A673 (cell line): ENCODE measurements at regions not wholly inside any gene's neighbourhood (a gene's known extent, or its start where the extent isn't known, plus 50 kb on each side); places are given as distances from the start of the nearest gene placed in this dataset.

Source experiments
- CTCF ChIP-seq: fragments of 300-800, 200-600 bp; sonication (generic); conservative IDR thresholded peaks from 2 replicates; pipeline ENCODE4 v1.5.1; 2017; ENCODE audit warnings: low read depth, mild to moderate bottlenecking, antibody characterized with exemption, low read length, moderate library complexity, mixed read lengths
- EZH2 ChIP-seq: fragments of 200-600 bp; sonication (generic); IDR thresholded peaks from 2 replicates; pipeline ENCODE4 v1.6.1; 2017; ENCODE audit warnings: borderline replicate concordance, low read depth, mild to moderate bottlenecking, mixed read lengths, antibody characterized with exemption, low read length; ENCODE audit not compliant: poor library complexity, severe bottlenecking

DNA sequence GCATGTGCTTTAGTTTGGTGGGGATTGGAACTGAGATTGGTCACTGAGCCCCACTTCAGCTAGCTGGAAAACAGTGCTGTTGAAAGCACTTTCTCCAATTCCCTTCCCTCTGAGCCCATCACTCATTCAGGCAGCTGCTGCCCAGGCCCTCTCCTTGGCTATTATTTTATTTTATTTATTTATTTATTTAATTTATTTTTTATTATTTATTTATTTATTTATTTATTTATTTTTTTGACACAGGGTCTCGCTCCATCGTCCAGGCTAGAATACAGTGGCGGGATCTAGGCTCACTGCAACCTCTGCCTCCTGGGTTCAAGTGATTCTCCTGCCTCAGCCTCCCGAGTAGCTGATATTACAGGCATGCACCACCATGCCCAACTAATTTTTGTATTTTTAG, 51.8 kb upstream of the RBPJ start:
- TF ChIP-seq CTCF, result no peak
- no peak for TF ChIP-seq EZH2
